GM21423 (cell line): ENCODE measurements at regions not wholly inside any gene's neighbourhood (a gene's known extent, or its start where the extent isn't known, plus 50 kb on each side); places are given as distances from the start of the nearest gene placed in this dataset.
"Not testable (repeated sequence)": the region's sequence is repeated elsewhere in the genome, so short reads cannot be mapped to it uniquely, and the experiment has no call there.

Experiments
- ATAC-seq: cut with Tn5 transposase; IDR thresholded peaks from one replicate; pipeline ENCODE4 v1.9.1; 2021; ENCODE audit warnings: mild to moderate bottlenecking, moderate library complexity; ENCODE audit not compliant: unreplicated experiment

DNA sequence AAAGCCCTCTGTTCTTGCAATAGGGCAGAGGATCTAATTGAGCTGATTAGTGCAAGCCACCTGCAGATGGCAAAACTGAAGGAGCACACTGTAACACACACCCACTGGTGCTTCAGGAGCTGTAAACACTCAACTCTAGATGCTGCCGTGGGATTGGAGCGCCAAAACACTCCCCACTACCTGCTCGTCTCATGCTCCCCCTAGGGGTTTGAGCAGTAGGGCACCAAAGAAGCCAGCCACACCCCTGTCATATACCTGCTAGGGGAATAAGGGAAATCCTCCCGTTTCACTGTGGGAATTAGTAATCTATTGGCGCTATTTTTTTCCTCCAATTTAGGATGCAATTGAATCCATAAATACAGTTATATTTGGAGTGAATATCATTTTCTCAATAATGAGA lies 360.2 kb downstream of the GLUD2 start:
- no peak for ATAC-seq

DNA sequence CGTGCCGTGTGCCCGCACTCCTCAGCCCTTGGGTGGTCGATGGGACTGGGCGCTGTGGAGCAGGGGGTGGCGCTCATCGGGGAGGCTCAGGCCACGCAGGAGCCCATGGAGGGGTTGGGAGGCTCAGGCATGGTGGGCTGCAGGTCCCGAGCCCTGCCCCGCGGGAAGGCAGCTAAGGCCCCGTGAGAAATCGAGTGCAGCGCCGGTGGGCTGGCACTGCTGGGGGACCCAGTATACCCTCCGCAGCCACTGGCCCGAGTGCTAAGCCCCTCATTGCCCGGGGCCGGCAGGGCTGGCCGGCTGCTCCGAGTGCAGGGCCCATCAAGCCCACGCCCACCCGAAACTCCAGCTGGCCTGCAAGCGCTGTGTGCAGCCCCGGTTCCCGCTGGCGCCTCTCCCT lies 384.1 kb downstream of the GLUD2 start:
- not testable (repeated sequence) for ATAC-seq

DNA sequence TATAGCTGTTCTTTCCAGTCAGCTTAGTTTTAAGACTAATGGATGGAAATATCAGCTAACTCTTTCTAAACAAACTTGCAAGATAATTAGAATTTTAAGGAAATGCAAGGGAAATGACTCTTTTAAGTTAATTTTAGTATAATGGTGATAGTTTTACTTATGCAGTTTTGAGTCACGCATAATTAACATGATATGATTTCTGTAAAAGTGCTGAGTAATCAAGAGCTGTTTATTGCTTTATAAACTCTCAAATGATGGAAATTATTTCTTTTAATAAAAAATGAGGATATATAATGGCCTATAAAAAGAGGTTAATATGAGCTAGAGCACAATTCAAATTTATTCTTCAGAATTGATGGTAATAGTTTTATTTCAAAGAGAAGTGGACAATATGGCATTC lies 385.9 kb downstream of the GLUD2 start:
- ATAC-seq: no peak

- ATAC-seq: not testable (repeated sequence)
Observed at GRCh38 chrX:121437666-121438065, 390.3 kb downstream of the GLUD2 start.

- no peak for ATAC-seq
Observed at GRCh38 chrX:121455890-121456289, 408.5 kb downstream of the GLUD2 start.

GRCh38 chrX:121456315-121456714 lies 408.9 kb downstream of the GLUD2 start:
- ATAC-seq: peak; percentile 85

DNA sequence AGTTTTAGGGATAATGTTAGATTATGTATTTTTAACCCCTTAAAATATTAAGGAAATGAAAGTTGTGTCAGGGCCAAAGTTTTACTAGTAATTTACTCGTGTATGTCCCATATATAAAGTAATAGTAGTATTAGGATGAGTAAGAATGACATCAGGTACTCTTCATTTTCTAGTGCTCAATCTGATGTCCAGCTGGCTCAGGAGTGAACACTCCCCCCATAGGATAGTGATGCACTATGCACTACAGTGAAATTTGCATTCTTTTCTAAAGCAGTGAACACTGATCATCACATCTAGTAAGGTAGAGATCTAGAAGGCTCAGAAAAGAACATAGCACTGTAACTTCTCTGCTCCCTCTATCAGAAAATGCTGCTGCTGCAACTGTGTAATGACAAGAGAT lies 409.7 kb downstream of the GLUD2 start:
- no peak for ATAC-seq

DNA sequence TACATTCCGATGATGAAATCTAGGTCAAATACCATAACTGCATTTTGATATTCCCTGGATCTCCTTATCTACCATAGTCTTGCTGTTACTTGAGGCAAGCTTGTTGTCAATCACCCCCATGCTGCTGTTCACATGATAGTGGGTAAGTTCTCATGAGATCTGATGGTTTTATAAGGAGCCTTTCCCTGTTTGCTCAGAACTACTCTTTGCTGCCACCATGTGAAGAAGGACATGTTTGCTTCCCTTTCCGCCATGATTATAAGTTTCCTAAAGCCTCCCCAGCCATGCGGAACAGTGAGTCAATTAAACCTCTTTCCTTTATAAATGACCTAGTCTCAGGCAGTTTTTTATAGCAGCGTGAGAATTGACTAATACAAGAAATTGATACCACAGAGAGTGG lies 432.0 kb downstream of the GLUD2 start:
- no peak for ATAC-seq

- no peak for ATAC-seq
Observed at GRCh38 chrX:121496966-121497365, 449.6 kb downstream of the GLUD2 start.

GRCh38 chrX:121504153-121504552 lies 456.7 kb downstream of the GLUD2 start:
- ATAC-seq: no peak

DNA sequence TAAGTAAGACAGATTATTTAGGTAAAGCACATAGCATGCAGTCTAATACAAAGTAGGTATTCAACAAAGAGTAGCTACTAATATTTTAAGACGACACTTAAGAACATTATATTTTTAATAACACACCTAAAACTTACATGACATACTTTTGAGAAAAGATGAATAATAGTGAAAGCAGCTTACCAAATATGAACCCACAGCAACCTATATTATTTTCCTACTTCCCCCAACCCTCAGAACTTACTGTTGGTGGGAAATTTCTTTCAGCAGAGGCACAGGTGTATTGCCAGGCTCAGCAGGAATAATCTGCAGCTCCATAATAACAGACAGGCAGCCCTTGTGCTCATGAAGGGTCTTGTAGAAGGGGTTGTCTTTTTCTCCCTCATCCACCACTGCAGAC lies 498.9 kb downstream of the GLUD2 start:
- no peak for ATAC-seq

DNA sequence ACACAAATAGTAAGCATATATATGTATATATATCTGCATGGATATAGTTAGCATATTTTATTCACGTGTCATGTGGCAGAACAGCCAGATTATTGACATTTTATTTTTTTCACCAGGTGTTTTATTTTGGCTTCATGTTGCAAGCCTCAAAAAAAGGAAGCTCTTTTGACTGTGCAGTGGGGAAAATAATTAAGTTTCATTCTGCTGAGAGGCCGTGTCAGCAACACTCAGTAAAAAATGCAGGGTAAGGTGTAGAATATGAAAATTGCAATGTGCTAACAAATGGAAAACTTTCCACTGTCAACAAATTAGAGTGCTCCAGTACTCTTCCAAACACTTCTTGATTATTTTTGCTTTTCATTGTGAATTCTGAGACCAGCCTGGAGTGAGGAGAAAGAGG lies 511.5 kb downstream of the GLUD2 start:
- no peak for ATAC-seq

DNA sequence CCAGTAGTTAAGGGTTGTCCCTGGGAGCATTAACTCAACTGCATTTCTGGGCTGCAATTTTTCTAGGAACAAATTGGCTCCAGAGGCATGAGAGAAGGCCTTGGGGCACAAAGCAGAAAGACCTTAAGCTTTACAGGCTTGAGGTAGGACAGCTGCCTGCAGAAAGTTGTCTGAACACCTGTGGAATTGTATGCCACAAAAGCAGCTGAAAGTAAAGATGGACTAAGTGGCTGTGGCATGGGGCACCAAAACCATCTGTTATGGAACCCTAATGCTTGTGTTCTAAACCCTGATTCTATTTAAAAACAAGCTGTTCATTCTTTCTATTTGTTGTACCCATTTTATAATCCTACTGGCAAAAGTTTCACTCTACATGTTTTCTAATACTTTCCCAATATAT lies 515.2 kb downstream of the GLUD2 start:
- ATAC-seq: no peak

DNA sequence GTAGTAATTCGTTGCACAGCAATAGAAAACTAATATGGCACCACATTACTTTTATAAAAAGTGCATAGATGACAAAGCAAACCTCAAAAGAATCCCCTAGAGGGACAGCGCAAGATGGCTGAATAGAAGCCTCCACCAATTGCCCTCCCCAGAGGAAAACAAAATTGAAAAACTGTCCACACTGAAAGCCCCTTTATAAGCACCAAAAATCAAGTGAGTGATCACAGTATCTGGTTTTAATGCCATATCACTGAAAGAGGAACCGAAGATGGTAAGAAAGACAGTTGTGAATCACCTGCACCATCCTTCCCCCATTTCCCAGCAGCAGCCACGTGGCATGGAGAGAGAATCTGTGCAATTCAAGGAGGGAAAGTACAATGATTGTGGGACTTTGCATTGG lies 522.2 kb downstream of the GLUD2 start:
- no peak for ATAC-seq

- ATAC-seq: no peak
Observed at GRCh38 chrX:121570072-121570841, 522.8 kb downstream of the GLUD2 start.

DNA sequence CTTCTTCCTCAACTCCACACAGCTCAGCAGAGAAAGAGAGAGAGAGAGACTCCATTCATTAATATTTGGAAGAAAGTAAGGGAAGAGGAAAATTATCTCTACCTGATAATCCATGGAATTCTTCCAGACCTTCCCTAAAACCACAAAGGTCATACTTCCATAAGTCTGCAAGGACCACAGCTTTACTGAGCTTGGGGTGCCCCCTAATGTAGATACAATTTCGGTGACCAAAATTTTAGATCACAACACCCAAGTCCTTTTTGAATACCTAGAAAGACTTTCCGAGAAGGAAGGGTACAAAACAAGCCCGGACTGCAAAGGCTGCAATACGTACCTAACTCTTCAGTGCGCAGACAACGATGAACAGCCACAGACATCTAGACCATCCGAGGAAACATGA lies 523.9 kb downstream of the GLUD2 start:
- no peak for ATAC-seq

GRCh38 chrX:121574384-121574783 lies 527.0 kb downstream of the GLUD2 start:
- not testable (repeated sequence) for ATAC-seq

- peak; percentile 46 for ATAC-seq
Observed at GRCh38 chrX:121579016-121579760, 531.8 kb downstream of the GLUD2 start.

DNA sequence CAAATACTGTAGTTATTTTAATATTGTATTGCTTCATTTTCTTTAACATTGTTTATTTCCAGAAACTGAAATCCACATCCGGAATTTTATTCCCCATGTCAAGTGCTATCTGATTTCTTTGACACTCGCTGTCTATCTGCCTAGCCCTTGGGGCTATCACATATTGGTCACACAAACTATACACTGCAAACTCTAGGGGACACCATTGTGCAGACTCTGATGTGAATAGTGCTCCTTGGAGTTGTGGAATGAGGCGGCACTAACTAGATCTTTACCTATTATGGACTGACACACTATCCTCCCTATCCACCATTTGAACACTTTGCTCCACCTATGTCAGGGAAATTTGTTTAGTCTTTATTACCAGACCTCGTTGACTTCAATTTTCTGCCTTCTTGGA lies 534.5 kb downstream of the GLUD2 start:
- ATAC-seq: no peak

GRCh38 chrX:121585626-121586025 lies 538.2 kb downstream of the GLUD2 start:
- ATAC-seq: no peak

GRCh38 chrX:121592884-121593283 lies 545.5 kb downstream of the GLUD2 start:
- ATAC-seq: no peak

DNA sequence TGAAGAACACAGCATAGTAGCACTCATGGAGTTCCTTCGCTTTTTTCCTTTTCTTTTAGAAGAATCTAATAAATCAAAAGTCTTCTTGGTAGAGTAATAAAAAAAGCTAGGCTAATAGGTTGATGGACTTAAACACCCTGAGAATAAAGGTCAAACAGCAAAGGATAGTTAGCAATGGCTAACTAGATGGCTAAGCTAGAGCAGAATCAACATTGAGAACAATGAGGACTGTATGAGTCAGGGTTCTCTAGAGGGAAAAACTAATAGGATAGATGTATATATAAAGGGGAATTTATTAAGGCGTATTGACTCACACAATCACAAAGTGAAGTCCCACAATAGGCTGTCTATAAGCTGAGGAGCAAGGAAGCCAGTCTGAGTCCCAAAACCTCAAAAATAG lies 550.9 kb downstream of the GLUD2 start:
- no peak for ATAC-seq
